ENCODE measurements at regions not wholly inside any gene's neighbourhood (a gene's known extent, or its start where the extent isn't known, plus 50 kb on each side); places are given as distances from the start of the nearest gene placed in this dataset.

- TF ChIP-seq POLR2A (IDR thresholded peaks at IDR 0.05): no peak
- no peak for TF ChIP-seq CTCF (IDR thresholded peaks at IDR 0.05)
These were observed 310.2 kb upstream of the TLE3 start for GRCh38 chr15:70407955-70408354.
